SJCRH30 (cell line): ENCODE measurements at regions not wholly inside any gene's neighbourhood (a gene's known extent, or its start where the extent isn't known, plus 50 kb on each side); places are given as distances from the start of the nearest gene placed in this dataset.

Experiments used
- DNase-seq, 2 experiments: peaks; one replicate each; pipeline ENCODE4 v3.0.0-alpha.2; 2015 to 2020
- H3K27ac ChIP-seq: fragments of 250-450 bp; sonication (Bioruptor Pico); 2 replicates; pipeline ENCODE4 v1.5.1; 2020; ENCODE audit warnings: mild to moderate bottlenecking, moderate library complexity
- H3K27me3 ChIP-seq: fragments of 250-450 bp; sonication (Bioruptor Pico); 2 replicates; pipeline ENCODE4 v1.5.1; 2020; ENCODE audit warnings: mild to moderate bottlenecking, moderate library complexity
- H3K36me3 ChIP-seq: fragments of 250-450 bp; sonication (Bioruptor Pico); 2 replicates; pipeline ENCODE4 v1.5.1; 2020; ENCODE audit warnings: mild to moderate bottlenecking, moderate library complexity
- H3K4me1 ChIP-seq: fragments of 250-450 bp; sonication (Bioruptor Pico); 2 replicates; pipeline ENCODE4 v1.5.1; 2020; ENCODE audit warnings: mild to moderate bottlenecking, moderate library complexity
- H3K4me3 ChIP-seq: fragments of 250-450 bp; sonication (Bioruptor Pico); 2 replicates; pipeline ENCODE4 v1.5.1; 2020; ENCODE audit warnings: mild to moderate bottlenecking, moderate library complexity
- H3K9me3 ChIP-seq: fragments of 250-450 bp; sonication (Bioruptor Pico); replicated peaks from 2 replicates; pipeline ENCODE4 v1.5.1; 2020; ENCODE audit warnings: mild to moderate bottlenecking, moderate library complexity

- Histone ChIP-seq H3K4me3 (no peak overlapping the region), H3K27me3 (no peaks in the 10 kb centered on the region; the same call in 1 of the 2 replicates), H3K9me3 (no peaks in the 10 kb centered on the region), H3K36me3 (no peaks in the 10 kb centered on the region), H3K27ac (no peak overlapping the region), H3K4me1 (no peaks in the 10 kb centered on the region)
- peak; percentile 74 to 90 for DNase-seq
Measured at GRCh38 chr7:55280031-55280454, 85.1 kb upstream of the LANCL2 start.

GRCh38 chr7:55285665-55286064 is 79.5 kb upstream of the LANCL2 start:
- Histone ChIP-seq H3K27me3 (peaks cover 3% of the 10 kb centered on the region), H3K4me1 (no peaks in the 10 kb centered on the region), H3K9me3 (no peaks in the 10 kb centered on the region), H3K4me3 (no peak overlapping the region), H3K36me3 (no peaks in the 10 kb centered on the region), H3K27ac (no peak overlapping the region)
- no peak for DNase-seq

- peak in 1 of 2 experiments; percentile 30 for DNase-seq
- Histone ChIP-seq H3K4me1 (no peaks in the 10 kb centered on the region), H3K27ac (no peak overlapping the region), H3K9me3 (no peaks in the 10 kb centered on the region), H3K36me3 (no peaks in the 10 kb centered on the region), H3K27me3 (peaks cover 3% of the 10 kb centered on the region), H3K4me3 (no peak overlapping the region)
Measured at GRCh38 chr7:55286666-55287065, 78.5 kb upstream of the LANCL2 start.

- no peaks in the 10 kb centered on the region for H3K4me1 ChIP-seq
- H3K27ac ChIP-seq: no peak overlapping the region
- no peaks in the 10 kb centered on the region for H3K9me3 ChIP-seq
- no peaks in the 10 kb centered on the region for H3K36me3 ChIP-seq
- peaks cover 3% of the 10 kb centered on the region for H3K27me3 ChIP-seq
- H3K4me3 ChIP-seq: no peak overlapping the region
- no peak for DNase-seq
Measured at GRCh38 chr7:55288070-55288824, 76.9 kb upstream of the LANCL2 start.

GRCh38 chr7:55296070-55296469 is 69.1 kb upstream of the LANCL2 start:
- Histone ChIP-seq H3K27me3 (no peaks in the 10 kb centered on the region), H3K9me3 (no peaks in the 10 kb centered on the region), H3K36me3 (no peaks in the 10 kb centered on the region), H3K27ac (no peak overlapping the region), H3K4me1 (no peaks in the 10 kb centered on the region), H3K4me3 (no peak overlapping the region)
- DNase-seq: no peak

- no peaks in the 10 kb centered on the region; the same call in 1 of the 2 replicates for H3K27me3 ChIP-seq
- no peaks in the 10 kb centered on the region for H3K36me3 ChIP-seq
- DNase-seq: no peak
- H3K9me3 ChIP-seq: no peaks in the 10 kb centered on the region
- no peak overlapping the region for H3K27ac ChIP-seq
- 0 out of 2 replicates have a peak, but pooled peaks cover 2% of the 10 kb centered on the region for H3K4me1 ChIP-seq
- H3K4me3 ChIP-seq: no peak overlapping the region
Measured at GRCh38 chr7:55299273-55299967, 65.7 kb upstream of the LANCL2 start.

- Histone ChIP-seq H3K4me3 (no peak overlapping the region), H3K27ac (no peak overlapping the region), H3K4me1 (peaks cover 19% of the 10 kb centered on the region), H3K36me3 (no peaks in the 10 kb centered on the region), H3K9me3 (no peaks in the 10 kb centered on the region), H3K27me3 (no peaks in the 10 kb centered on the region; the same call in 1 of the 2 replicates)
- DNase-seq: no peak
Measured at GRCh38 chr7:55303220-55303619, 61.9 kb upstream of the LANCL2 start.

- H3K36me3 ChIP-seq: no peaks in the 10 kb centered on the region
- H3K27me3 ChIP-seq: no peaks in the 10 kb centered on the region; the same call in 1 of the 2 replicates
- no peak overlapping the region for H3K27ac ChIP-seq
- H3K4me1 ChIP-seq: peaks cover 28% of the 10 kb centered on the region
- H3K4me3 ChIP-seq: no peak overlapping the region
- no peaks in the 10 kb centered on the region for H3K9me3 ChIP-seq
- no peak for DNase-seq
Measured at GRCh38 chr7:55304018-55304762, 60.9 kb upstream of the LANCL2 start.

- Histone ChIP-seq H3K27ac (no peak overlapping the region), H3K36me3 (no peaks in the 10 kb centered on the region), H3K9me3 (peaks cover 3% of the 10 kb centered on the region; the same call in 1 of the 2 replicates), H3K27me3 (no peaks in the 10 kb centered on the region; the same call in 1 of the 2 replicates), H3K4me3 (no peak overlapping the region), H3K4me1 (peaks cover 31% of the 10 kb centered on the region)
- DNase-seq: no peak
Measured at GRCh38 chr7:55305135-55305534, 60.0 kb upstream of the LANCL2 start.

GRCh38 chr7:55306331-55306730 is 58.8 kb upstream of the LANCL2 start:
- H3K27ac ChIP-seq: no peak overlapping the region
- H3K4me1 ChIP-seq: peaks cover 31% of the 10 kb centered on the region
- H3K9me3 ChIP-seq: peaks cover 3% of the 10 kb centered on the region; the same call in 1 of the 2 replicates
- DNase-seq: no peak
- no peak overlapping the region for H3K4me3 ChIP-seq
- no peaks in the 10 kb centered on the region; the same call in 1 of the 2 replicates for H3K27me3 ChIP-seq
- H3K36me3 ChIP-seq: no peaks in the 10 kb centered on the region

GRCh38 chr7:55307123-55307916 is 57.8 kb upstream of the LANCL2 start:
- H3K27ac ChIP-seq: peak overlapping the region; percentile 85
- peak; percentile 29 to 39 for DNase-seq

GRCh38 chr7:55308186-55308929 is 56.8 kb upstream of the LANCL2 start:
- peak overlapping the region; percentile 85 for H3K27ac ChIP-seq
- no peaks in the 10 kb centered on the region for H3K27me3 ChIP-seq
- peaks cover 31% of the 10 kb centered on the region for H3K4me1 ChIP-seq
- no peaks in the 10 kb centered on the region for H3K36me3 ChIP-seq
- H3K4me3 ChIP-seq: no peak overlapping the region
- peak; percentile 72 to 76 for DNase-seq
- peaks cover 3% of the 10 kb centered on the region; the same call in 1 of the 2 replicates for H3K9me3 ChIP-seq

More at GRCh38 chr7:55307123-55307916, 57.8 kb upstream of the LANCL2 start:
- Histone ChIP-seq H3K9me3 (peaks cover 3% of the 10 kb centered on the region; the same call in 1 of the 2 replicates), H3K36me3 (no peaks in the 10 kb centered on the region), H3K4me3 (no peak overlapping the region), H3K27me3 (no peaks in the 10 kb centered on the region), H3K4me1 (peaks cover 31% of the 10 kb centered on the region)
